Brain microvascular endothelial cell (primary cell): ENCODE measurements at regions not wholly inside any gene's neighbourhood (a gene's known extent, or its start where the extent isn't known, plus 50 kb on each side); places are given as distances from the start of the nearest gene placed in this dataset.

ENCODE experiments used
- DNase-seq: peaks from one replicate; pipeline ENCODE4 v3.0.0-alpha.2; 2020
- H3K27ac ChIP-seq: fragments of 250-450 bp; sonication (Bioruptor Pico); 2 replicates; pipeline ENCODE4 v1.5.1; 2020; ENCODE audit warnings: mild to moderate bottlenecking, moderate library complexity
- H3K27me3 ChIP-seq: fragments of 250-450 bp; sonication (Bioruptor Pico); replicated peaks from 2 replicates; pipeline ENCODE4 v1.5.1; 2020; ENCODE audit warnings: mild to moderate bottlenecking
- H3K36me3 ChIP-seq: fragments of 250-450 bp; sonication (Bioruptor Pico); replicated peaks from 2 replicates; pipeline ENCODE4 v1.5.1; 2020; ENCODE audit warnings: mild to moderate bottlenecking
- H3K4me3 ChIP-seq: 2 replicates; pipeline ENCODE4 v1.5.1; 2011; ENCODE audit warnings: low read depth, mild to moderate bottlenecking, control low read depth, low read length, moderate library complexity
- in situ Hi-C: cut with HindIII; loops from 2 replicates; pipeline ENCODE4 v1.10.0; 2017; ENCODE audit warnings: low sequenced_read_pairs, low pct_ligation_motif_present
- TF ChIP-seq, protein P1 (sequence below): IDR thresholded peaks from 2 replicates; pipeline ENCODE4 v1.5.1; 2011; ENCODE audit warnings: low read depth, mild to moderate bottlenecking, moderate library complexity, low read length, control low read depth, inconsistent platforms; ENCODE audit errors: missing control alignments

DNA sequence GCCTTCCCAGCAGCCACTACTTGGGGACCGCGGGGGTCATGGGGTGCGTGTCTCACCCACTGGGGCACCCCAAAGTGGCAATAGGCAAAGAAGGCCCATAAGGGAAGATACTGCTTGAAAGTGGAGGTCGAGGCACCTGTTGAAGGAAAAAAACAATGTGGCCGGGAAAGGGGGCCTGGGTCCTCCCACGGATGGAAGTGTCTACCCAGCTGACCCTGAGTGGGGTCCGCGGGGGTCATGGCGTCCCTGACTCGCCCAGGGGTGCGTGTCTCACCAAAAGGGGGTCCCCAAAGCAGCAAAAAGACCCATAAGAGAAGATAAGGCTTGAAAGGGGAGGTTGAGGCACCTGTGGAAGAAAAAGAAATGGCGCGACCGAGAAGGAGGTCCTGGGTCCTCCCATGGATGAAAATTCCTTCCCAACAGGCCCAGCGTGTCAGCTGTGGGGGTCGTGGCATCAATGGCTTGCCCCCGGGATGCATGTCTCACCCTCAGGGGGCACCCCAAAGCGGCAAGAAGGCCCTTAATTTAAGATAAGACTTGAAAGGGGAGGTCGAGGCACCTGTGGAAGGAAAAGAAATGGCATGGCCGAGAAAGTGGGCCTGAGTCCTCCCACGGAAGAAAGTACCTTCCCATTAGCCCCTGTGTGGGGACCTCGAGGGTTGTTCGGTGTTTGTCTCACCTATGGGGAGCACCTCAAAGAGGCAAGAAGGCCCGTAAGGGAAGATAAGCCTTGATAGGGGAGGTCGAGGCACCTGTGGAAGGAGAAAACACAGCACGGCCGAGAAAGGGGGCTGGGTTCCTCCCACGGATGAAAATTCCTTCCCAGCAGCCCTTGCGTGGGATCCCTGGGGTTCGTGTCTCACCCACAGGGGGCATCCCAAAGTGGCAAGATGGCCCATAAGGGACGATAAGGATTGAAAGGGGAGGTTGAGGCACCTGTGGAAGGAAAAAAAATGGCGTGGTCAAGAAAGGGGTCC is 266.0 kb downstream of the ALG10 start:
- Histone ChIP-seq H3K27me3 (no peaks in the 10 kb centered on the region), H3K27ac (no peak overlapping the region), H3K4me3 (no peak overlapping the region), H3K36me3 (no peaks in the 10 kb centered on the region)
- no peak for DNase-seq
- in situ Hi-C loops: no loop called here
- TF ChIP-seq, protein P1, sequence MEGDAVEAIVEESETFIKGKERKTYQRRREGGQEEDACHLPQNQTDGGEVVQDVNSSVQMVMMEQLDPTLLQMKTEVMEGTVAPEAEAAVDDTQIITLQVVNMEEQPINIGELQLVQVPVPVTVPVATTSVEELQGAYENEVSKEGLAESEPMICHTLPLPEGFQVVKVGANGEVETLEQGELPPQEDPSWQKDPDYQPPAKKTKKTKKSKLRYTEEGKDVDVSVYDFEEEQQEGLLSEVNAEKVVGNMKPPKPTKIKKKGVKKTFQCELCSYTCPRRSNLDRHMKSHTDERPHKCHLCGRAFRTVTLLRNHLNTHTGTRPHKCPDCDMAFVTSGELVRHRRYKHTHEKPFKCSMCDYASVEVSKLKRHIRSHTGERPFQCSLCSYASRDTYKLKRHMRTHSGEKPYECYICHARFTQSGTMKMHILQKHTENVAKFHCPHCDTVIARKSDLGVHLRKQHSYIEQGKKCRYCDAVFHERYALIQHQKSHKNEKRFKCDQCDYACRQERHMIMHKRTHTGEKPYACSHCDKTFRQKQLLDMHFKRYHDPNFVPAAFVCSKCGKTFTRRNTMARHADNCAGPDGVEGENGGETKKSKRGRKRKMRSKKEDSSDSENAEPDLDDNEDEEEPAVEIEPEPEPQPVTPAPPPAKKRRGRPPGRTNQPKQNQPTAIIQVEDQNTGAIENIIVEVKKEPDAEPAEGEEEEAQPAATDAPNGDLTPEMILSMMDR: no peak

DNA sequence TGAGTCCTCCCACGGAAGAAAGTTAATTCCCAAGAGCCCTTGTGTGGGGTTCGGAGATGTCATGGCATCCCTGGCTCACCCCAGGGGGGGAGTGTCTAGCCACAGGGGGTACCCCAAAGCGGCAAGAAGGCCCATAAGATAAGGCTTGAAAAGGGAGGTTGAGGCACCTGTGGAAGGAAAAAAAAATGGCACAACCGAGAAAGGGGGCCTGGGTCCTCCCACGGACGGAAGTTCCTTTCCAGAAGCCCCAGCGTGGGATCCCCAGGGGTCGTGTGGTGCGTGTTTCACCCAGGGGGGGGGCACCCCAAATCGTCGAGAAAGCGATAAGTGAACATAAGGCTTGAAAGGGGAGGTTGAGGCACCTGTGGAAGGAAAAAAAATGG is 266.7 kb downstream of the ALG10 start:
- no peak overlapping the region for H3K4me3 ChIP-seq
- in situ Hi-C loops: no loop called here
- DNase-seq: no peak

DNA sequence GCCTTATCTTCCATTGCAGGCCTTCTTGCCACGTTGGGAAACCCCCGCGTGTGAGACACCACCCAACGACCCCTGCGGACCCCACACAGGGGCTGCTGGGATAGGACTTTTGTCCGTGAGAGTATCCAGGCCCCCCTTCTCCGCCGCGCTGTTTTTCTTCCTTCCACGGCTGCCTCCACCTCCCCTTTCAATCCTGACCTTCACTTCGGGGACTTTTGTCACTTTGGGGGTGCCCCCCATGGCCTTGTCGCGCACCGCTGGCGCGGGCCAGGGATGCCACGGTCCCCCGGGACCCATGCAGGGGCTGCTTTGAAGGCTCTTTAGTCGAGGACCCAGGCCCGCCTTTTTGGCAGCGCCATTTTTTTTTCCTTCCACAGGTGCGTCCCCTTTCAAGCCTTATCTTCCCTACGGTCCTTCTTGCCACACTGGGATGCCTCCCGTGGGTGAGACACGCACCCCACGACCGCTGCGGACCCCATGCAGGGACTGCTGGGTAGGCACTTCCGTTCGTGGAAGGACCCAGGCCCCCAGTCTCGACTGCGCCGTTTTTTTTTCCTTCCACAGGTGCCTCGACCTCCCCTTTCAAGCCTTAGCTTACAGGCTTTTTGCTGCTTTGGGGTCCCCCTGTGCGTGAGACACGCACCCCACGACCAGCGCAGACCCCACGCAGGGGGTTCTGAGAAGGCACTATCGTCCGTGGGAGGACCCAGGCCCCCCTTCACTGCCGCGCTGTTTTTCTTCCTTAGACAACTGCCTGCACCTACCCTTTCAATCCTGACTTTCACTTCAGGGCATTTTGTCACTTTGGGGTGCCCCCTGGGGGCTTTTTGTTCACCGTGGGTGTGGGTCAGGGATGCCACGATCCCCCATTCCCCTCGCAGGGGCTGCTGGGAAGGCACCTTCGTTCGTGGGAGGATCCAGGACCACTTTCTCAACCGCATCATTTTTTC is 267.4 kb downstream of the ALG10 start:
- in situ Hi-C loops: no loop called here
- TF ChIP-seq, protein P1: no peak
- Histone ChIP-seq H3K36me3 (no peaks in the 10 kb centered on the region), H3K27me3 (no peaks in the 10 kb centered on the region), H3K4me3 (no peak overlapping the region), H3K27ac (no peak overlapping the region)
- no peak for DNase-seq

More for the DNA sequence above, 266.7 kb downstream of the ALG10 start:
- TF ChIP-seq, protein P1: no peak
- Histone ChIP-seq H3K27me3 (no peaks in the 10 kb centered on the region), H3K36me3 (no peaks in the 10 kb centered on the region), H3K27ac (no peak overlapping the region)

DNA sequence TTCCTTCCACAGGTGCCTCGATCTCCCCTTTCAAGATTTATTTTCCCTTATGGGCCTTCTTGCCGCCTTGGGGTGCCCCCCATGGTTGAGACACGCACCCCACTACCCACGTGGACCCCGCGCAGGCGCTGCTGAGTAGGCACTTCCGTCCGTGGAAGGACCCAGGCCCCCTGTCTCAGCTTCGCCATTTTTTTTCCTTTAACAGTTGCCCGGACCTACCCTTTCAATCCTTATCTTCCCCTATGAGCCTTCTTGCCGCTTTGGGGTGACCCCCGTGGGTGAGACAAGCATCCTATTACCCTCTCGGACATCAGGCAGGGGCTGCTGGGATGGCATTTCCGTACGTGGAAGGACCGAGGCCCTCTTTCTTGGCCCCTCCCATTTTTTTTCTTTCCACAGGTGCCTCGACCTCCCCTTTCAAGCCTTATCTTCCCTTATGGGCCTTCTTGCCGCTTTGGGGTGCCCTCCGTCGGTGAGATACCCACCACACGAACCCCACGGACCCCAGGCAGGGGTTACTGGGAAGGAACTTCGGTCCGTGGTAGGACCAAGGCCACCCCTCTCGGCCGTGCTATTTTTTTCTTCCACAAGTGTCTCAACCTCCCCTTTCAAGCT is 268.2 kb downstream of the ALG10 start:
- Histone ChIP-seq H3K27ac (no peak overlapping the region), H3K4me3 (no peak overlapping the region), H3K27me3 (no peaks in the 10 kb centered on the region), H3K36me3 (no peaks in the 10 kb centered on the region)
- in situ Hi-C loops: no loop called here
- no peak for DNase-seq
- TF ChIP-seq, protein P1: no peak

DNA sequence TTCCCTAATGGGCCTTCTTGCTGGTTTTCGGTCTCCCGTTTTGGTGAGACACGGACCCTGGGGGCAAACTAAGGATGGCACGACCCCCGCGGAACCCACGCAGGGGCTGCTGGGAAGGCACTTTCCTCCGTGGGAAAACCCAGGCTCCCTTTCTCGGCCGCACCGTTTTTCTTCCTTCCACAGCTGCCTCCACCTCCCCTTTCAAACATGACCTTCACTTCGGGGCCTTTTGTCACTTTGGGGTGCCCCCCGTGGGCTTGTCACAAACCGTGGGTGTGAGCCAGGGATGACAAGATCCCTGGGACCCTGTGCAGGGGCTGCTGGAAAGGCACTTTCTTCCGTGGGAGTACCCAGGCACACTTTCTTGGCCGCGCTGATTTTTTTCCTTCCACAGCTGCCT is 268.7 kb downstream of the ALG10 start:
- Histone ChIP-seq H3K27me3 (no peaks in the 10 kb centered on the region), H3K4me3 (no peak overlapping the region), H3K27ac (no peak overlapping the region), H3K36me3 (no peaks in the 10 kb centered on the region)
- TF ChIP-seq, protein P1: no peak
- in situ Hi-C loops: no loop called here
- no peak for DNase-seq
